A549 (cell line): ENCODE measurements at regions not wholly inside any gene's neighbourhood (a gene's known extent, or its start where the extent isn't known, plus 50 kb on each side); places are given as distances from the start of the nearest gene placed in this dataset.

Experiments used
- EHMT2 ChIP-seq: fragments of 200-600 bp; sonication (generic); IDR thresholded peaks from 2 replicates; pipeline ENCODE4 v1.6.1; 2016; ENCODE audit warnings: antibody characterized with exemption, low read depth, mild to moderate bottlenecking, moderate library complexity
- HOXA7 ChIP-seq: fragments of 250-450 bp; sonication (Bioruptor Pico); IDR thresholded peaks from 2 replicates; pipeline ENCODE4 v1.5.0; 2020; ENCODE audit warnings: mild to moderate bottlenecking, moderate library complexity
- JUNB ChIP-seq: fragments of >200 bp; sonication (Bioruptor Twin); formaldehyde crosslinking; IDR thresholded peaks from 2 replicates; pipeline ENCODE4 v1.6.1; 2016
- POLR2A ChIP-seq: IDR thresholded peaks from 2 replicates; pipeline ENCODE4 v1.6.1; 2012; ENCODE audit warnings: mild to moderate bottlenecking, low read length
- TF ChIP-seq, protein P1 (sequence below): fragments of >200 bp; sonication (Bioruptor Twin); formaldehyde crosslinking; IDR thresholded peaks from 3 replicates; pipeline ENCODE4 v1.5.1; 2016

DNA sequence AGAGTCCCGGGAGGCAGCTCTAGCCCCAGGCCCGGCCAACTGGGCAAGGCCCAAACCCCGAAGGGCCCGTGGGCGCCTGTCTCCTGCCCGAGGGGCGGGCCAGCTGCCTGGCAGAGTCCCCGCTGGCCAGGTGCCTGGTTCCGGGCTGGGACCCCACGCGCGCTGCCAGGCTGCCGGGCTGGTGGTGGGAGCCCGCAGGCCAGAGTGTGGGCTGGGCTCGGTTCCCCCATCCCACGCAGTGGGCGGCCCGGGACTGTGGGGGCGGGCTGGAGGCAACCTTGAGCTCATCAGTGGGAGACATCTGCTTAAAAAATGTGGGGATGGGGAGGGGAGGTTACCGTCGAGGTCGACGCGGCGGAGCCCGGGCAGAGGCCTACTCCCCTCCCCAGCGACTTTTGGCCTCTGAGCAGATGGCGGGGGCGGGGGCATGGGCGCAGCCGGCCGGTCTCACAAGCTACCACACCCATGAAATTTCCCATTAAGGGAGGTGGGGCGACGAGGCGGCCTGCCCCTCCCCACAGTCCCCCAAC is 176.4 kb upstream of the GSE1 start:
- TF ChIP-seq POLR2A (no peak), EHMT2 (no peak), JUNB (no peak), HOXA7 (CRISPR knock-in tag) (no peak)
- TF ChIP-seq, protein P1, sequence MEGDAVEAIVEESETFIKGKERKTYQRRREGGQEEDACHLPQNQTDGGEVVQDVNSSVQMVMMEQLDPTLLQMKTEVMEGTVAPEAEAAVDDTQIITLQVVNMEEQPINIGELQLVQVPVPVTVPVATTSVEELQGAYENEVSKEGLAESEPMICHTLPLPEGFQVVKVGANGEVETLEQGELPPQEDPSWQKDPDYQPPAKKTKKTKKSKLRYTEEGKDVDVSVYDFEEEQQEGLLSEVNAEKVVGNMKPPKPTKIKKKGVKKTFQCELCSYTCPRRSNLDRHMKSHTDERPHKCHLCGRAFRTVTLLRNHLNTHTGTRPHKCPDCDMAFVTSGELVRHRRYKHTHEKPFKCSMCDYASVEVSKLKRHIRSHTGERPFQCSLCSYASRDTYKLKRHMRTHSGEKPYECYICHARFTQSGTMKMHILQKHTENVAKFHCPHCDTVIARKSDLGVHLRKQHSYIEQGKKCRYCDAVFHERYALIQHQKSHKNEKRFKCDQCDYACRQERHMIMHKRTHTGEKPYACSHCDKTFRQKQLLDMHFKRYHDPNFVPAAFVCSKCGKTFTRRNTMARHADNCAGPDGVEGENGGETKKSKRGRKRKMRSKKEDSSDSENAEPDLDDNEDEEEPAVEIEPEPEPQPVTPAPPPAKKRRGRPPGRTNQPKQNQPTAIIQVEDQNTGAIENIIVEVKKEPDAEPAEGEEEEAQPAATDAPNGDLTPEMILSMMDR, result no peak
